CD4-positive, alpha-beta T cell treated with Interleukin-17A for 1 hour (primary cell): ENCODE measurements at regions not wholly inside any gene's neighbourhood (a gene's known extent, or its start where the extent isn't known, plus 50 kb on each side); places are given as distances from the start of the nearest gene placed in this dataset.
"Not testable (repeated sequence)": the region's sequence is repeated elsewhere in the genome, so short reads cannot be mapped to it uniquely, and the experiment has no call there.

Source experiments
- DNase-seq: peaks from one replicate; pipeline ENCODE4 v3.0.0-alpha.2; 2020

DNA sequence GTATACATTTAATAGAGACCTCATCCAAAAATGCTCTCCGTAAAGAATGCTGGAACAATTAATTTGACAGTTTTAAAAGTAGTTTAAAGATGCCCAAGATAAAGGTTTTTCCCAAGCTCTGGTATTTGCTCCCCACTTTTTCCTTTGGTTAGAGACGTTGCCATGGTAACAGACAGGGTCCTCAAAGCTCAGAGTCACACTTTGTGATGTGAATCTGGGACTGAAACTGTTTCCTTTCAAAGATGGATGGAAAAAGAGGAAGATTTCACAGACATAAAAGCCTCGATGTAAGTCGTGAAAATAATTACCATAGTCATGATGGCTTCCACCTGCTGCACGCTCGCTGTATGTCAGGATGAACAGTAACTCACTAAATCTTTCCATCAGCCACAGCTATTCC is 229.5 kb downstream of the MSX2 start:
- DNase-seq = no peak

DNA sequence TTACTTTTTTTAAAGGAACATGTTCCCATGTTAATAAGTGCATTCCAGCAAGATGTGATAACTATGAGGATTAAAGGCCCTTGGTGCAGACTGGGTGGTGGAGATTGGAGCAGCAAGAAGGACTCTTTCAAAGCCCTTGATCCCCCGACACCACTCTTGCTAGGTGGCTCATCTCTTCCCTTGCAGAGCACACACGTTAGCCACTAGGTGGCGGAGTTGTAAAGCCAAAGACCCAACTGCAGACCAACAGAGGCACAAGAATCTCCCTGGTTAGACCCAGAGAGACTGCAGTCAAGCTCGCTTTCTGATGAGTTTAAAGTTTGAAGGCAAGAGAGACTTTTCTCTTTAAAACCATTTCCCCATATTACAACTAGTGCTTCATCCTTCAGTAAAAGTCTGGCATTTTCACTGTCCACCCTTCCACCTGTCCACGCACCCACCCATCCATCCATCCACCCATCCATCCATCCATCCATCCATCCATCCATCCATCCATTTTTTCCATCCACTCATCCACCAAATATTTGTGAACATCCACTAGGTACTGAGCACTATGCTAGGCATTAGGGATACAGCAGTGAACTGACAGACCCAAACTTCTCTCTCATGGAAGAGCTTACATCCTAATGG is 226.9 kb downstream of the MSX2 start:
- DNase-seq = peak; percentile 63

DNA sequence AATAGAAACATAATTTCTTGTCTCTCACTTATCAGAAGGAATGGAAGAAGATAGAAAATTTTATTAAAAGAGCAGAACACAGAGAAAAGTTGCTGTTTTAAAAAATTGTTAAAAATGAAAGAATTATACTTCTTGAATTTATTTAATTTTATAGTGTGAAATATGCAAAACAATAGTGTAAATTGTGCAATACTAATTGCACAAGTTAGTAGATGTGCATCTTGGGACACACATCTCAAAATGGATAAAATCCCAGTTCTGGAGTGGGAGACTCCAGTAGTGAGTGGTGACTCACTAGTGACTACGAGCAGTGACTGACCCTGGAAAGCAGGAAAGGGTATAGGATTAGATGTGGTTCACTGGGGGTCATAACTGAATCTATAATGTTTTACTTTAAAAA is 223.2 kb downstream of the MSX2 start:
- no peak for DNase-seq

DNA sequence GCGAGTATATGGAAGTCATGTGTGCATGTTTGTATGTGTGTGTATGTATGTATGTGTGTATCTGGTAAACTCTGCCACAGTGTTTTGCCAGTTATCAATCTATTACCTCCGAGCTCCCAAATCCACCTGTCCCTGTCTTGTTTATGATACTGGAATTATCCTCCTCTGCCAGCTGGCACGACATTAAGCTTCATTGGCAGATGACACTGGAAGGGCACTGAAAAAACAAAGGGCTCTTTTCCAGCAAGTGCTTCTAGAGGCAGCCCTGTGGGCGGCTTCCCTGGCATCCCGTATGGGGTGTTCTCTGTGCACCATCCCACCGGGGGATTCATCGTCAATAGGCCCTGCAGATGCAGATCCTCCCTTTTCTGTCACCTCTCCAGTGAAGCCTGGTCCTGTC is 221.5 kb downstream of the MSX2 start:
- no peak for DNase-seq

DNA sequence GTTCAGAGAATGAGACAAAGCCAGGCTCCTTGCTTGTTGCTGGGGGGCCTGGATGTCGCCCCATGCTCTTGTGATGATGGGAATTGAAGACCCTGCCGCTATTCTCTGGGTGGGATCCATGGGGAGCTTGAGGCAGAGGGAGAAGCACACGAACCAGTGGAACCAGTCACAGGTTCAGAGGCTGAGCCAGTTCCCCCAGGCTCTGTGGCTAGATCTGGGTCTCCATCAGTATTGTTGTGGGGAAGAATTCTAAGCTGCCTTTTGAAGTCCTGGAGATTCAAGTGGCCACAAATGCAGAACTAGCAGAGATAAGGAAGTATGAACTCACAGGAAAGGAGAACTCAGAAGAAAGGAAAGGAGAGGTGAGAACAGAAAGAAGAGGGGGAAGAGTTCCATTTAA is 219.4 kb downstream of the MSX2 start:
- DNase-seq = no peak

DNA sequence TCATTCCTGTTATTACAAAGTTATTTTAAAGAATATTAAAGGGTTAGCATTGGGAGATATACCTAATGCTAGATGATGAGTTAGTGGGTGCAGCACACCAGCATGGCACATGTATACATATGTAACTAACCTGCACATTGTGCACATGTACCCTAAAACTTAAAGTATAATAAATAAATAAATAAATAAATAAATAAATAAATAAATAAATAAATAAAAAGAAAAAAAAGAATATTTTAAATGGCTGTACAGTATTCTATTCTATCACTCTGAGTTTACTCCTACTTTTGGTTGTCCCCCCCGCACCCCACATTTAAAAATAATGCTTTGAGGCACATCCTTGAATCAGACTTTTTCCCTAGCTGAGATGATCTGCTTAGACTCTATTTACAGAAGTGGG is 218.6 kb downstream of the MSX2 start:
- not testable (repeated sequence) for DNase-seq

DNA sequence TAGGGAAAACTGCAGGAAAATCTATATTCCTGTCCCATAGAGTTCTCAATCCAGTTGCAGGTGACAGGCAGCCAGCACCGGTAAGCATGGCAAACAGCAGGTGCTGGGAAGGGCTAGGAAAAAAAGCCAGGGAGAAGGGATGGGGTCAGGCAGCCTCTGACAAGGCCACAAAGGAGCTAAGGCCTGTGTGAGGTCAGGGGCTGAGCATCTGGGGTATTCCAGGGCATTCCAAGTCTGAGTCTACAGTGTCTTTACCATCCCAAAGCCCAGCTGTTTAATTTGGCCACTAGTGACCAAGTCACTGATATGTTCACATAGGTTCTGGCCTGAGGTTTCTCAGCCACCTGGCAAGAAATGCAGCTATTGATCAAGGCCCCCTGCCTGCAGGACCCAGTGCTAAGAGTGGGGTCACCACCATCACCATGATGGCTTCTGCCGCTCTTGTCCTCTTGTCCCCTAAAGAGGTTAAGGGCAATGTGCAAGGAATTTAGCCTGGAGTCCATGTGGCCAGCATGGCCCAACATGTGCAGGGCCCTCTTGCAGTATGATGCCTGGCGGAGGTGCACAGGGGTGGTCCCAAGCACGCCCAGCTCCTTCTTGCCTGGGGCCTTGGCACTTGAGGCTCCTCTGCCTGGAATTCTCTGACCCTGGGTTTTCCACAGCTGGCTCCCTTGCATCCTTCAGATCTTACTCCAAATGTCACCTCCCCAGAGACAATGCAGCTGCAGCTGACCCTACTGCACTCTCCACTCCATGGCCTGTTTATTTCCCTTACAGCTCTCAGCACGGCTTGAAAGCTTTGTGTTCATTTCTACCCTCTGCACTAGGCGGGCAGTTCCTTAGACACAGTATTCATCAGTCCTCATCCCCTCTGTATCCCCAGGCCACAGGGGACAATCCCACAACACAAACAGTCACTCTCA is 213.1 kb downstream of the MSX2 start:
- DNase-seq = no peak

DNA sequence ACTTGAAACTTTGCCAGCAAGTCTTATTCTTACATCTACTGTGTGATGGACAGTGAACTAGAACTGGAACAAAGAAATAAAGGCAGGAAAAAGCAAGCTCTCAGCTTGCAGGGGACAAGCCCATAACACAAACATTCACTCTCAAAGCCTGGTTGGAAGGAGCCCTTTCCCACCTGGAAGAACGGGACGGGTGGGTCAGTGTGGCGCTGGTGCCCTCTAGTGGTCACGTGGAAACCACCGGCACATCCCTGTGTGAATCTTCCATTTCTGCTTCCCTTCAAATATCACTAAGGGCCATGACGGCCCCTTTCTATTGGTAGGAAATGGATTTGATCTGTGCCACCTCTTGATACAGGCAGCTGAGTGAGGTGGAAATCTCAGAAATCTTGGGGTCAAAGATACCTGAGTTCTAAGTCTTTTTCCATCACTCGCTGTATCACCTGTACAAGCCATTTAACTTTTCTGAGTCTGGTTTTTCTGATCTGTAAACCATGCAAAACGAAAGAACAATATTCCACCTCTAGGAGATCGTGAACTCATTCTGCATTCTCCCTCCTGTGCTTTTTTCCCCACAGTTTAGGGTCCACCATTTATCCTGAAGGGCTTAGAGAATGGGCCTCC is 211.6 kb downstream of the MSX2 start:
- peak; percentile 10 for DNase-seq

DNA sequence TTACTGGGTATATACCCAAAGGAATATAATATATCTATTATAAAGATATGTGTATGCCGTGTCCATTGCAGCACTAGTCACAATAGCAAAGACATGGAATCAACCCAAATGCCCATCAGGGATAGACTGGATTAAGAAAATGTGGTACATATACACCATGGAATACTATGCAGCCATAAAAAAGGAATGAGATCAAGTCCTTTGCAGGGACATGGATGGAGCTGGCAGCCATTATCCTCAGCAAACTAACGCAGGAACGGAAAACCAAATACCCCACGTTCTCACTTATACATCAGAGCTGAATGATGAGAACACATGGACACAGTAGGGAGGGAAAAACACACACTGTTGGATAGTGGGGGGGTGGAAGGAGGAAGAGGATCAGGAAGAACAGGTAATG is 206.7 kb downstream of the MSX2 start:
- DNase-seq = not testable (repeated sequence)

DNA sequence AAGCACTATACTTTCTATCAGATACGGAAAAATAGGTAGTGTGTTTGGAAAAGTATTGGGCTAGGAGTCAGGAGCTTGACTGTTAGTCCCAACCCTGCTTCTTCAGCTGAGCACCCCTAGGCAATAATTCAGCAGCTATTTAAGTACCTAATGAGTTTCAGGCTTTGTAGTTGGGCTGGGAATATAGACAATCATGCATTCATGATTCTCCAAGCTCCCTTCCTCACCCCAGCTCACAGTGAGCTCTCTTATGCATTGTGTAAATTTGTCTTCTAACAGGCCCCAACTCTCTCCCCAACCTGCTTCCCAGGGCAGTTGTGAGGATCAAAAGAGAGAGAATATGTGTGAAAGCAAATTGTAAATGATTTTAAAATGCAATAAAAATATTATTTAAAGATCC is 201.2 kb downstream of the MSX2 start:
- no peak for DNase-seq

DNA sequence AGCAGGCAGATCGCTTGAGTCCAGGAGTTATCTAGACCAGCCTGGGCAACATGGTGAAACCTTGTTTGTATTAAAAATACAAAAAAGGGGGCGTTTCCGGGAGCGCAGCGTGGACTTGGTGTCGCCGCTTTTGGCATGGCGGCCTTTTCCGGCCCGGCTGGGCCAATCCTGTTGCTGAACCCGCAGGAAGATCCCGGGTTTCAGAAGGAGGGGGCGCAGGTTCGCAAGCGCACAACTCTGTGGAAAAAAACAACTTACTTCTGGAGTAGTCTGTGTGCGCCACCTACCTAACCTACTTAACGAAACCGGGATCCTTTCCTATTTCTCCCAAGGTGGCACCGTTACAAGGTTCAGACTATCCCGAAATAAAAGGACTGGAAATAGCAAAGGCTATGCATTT is 198.6 kb downstream of the MSX2 start:
- DNase-seq = no peak

DNA sequence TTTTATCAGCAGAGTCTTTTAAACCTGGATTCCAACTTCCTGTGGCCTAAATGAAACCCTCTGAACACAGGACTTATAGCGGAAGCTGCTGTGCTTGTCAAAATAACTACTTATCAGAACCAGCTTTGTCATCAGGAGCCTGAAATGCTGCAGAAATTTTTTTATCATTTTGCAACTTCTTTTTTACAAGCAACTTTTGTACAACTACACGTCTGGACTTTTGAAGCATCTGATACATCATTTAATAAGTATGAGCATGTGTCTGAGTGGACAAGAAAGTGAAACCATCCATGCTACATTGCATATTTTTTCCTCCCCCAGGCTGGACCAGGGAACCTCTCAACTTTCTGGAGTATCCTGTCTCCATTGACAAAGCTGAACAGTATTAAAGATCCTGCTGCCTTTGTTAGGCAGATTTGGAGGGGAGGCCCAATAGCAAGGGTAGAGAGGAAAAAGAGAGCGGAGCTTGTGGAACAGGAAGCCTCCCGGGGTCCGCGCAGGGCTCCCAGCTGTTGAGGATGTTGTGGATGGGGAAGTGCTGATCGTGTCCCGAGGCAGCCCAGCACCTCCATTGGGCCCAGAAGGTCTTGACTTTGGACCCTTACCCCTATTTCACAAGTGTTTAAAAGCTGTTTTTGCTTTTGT is 196.6 kb downstream of the MSX2 start:
- DNase-seq = no peak

DNA sequence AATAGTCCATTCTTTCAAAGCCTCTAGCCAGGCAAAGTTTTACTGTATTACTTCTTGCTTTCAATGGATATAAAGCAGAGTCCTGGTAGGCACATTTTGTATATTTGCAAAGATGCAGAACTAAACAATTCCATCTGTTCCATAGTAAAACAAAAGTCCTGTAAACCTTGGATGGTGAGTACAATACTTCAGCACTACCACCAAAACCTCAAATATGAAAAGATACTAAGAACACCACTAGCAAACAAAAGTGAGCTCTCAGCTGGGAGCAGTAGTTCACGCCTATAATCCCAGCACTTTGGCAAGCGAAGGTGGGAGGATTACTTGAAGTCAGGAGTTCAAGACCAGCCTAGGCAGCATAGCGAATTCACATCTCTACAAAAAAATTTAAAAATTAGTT is 195.0 kb downstream of the MSX2 start:
- no peak for DNase-seq

DNA sequence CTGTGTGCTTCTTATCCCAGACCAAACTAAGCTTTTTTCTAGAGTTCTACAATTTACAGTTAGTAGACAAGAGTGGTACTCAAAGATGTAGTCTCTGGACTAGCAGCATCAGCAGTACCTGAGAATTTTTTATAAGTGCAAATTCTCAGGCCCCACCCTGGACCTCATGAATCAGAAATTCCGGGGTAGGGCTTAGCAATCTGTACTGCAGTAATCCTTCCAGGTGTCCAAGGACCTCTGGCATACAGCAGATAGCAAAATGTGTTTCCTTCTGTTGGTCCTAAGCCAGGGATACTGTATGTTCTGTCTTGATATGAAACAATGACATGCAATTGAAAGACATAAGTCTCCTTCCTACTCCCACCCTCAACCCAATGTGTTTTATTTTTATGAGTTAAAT is 194.3 kb downstream of the MSX2 start:
- DNase-seq = no peak

DNA sequence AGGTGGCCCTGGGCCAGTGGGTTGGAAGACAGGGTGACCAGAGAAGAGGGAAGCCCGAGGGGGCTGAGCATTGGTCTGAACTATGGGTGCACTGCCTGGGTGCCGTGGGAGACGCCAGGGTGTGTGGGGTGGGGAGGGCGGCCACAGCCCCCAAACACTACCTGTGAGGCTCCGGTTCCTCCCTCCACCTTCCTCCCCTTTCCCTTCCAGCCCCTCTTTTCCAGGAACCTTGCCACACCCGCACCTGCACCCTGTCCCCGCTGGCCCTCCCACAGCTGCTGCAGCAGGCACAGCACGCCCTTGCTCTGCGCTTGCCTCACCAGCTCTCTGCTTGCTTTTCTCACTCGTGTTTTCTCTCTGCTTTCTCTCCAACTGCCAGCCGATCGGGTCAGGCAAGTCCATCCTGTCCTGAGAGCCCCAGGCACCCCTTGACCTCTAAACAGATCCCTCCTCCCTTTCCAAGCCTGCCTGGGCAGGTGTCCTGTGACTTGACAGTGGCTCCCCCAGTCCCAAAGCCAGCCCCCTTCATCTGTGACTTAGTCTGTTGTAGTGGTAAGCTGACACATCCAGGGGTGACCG is 193.7 kb downstream of the MSX2 start:
- DNase-seq = no peak

DNA sequence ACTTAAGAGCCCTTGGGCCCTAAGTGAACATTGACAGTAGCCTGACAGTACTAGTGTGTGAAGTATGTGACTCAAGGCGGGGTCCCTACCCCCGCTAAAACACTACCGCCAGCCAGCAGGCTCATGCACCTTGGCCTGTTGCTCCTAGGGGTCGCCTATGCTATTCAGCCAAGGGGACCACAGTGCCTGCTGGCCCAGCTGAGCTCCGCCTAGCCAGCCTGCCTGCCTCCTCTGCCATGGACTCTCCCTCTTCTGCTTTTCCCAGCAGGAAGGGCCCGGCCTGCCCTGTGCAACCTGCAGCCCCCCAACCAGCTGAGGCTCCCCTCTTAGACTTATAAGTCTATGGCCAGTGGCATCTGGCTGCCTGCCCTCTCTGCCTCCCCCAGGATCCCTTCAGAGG is 193.1 kb downstream of the MSX2 start:
- not testable (repeated sequence) for DNase-seq

DNA sequence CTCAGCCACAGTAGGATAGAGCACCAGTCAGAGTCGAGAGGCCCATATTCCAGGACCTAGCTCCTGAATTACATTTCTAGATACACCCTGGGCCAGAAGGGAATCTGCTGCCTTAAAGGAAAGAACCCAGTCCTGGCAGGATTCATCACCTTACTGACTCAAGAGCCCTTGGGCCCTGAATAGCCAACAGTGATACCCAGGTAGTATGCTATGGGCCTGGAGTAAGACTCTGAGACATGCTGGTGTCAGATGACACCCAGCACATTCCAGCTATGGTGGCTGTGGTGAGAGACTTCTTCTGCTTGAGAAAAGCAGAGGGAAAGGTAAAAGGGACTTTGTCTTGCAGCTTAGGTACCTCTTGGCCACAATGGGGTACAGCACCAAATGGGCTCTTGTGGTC is 192.5 kb downstream of the MSX2 start:
- not testable (repeated sequence) for DNase-seq

DNA sequence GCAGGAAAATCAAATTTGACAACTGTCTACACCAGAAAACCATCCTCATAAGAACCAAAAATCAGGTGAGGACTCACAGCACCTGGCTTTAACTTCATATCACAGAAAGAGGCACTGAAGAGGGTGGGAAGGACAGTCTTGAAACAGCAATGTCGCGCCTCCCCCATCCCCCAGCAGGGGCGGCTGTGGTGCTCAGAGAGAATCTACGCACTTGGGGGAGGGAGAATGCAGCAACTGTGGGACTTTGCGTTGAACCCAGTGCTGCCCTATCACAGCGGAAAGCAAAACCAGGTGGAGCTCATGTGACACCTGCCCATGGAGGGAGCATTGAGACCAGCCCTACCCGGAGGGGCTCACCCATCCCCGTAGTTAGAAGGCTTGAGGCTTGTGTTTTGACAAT is 191.8 kb downstream of the MSX2 start:
- no peak for DNase-seq

DNA sequence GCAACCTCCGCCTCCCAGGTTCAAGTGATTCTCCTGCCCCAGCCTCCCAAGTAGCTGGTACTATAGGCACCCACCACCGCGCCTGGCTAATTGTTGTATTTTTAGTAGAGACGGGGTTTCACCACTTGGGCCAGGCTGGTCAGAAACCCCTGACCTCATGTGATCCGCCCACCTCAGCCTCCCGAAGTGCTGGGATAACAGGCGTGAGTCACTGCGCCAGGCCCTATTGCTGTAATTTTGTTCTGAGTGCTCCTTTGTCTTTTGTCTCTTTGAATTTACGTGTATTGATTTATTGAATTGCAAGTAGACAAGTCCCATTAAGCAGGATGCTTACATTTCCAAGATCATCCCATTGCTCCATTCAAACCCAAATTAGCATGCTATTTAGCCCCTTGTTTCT is 186.7 kb downstream of the MSX2 start:
- no peak for DNase-seq

DNA sequence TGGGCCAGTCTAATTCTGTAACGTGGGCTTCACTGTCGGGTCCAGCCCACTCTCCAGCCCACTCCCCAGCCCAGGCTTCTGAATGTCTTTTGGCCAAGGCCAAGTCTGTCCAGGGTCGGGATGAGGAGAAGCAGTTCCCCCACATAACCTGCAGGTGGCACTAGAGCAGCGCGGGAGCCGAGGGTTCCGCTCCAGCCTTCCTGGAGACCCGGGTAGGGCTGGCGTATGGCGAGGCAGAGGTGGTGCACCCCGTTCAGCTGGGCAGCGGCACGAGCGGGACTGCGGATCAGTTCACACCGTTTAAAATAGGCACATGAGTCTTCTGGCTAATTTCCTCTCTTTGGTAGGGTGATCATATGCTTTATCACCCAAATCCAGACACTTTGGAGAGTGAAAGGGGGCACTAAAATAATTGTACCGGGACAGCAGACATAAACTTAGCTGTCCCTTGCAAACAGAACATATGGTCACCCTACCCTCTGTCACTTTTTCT is 185.9 kb downstream of the MSX2 start:
- DNase-seq = peak; percentile 29

DNA sequence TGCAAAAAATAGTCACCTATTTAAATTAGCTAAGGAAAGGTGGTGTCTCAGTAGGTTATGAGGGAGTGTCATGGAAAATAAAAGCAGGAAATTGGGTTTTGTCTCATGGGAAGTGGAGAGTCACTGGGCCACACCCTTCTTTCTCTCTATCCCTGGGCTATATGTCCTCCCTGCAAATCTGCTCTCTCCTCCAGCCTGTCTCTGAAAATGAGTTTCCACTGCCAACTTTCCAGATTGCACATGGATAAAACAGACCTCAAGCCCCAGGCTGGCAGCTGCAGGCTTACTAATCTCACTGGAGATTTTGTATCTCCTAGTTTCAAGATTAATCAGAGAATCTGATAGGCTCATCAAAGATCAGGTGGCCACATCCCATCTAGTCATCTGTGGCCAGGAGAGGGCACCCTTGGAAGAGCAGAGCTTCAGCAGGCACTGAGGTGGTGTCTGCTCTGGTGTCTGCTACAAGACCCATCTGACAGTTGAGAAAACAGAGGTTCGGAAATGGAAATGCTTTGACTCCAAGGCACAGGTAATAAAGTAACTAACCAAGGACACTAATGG is 178.9 kb downstream of the MSX2 start:
- DNase-seq = no peak

DNA sequence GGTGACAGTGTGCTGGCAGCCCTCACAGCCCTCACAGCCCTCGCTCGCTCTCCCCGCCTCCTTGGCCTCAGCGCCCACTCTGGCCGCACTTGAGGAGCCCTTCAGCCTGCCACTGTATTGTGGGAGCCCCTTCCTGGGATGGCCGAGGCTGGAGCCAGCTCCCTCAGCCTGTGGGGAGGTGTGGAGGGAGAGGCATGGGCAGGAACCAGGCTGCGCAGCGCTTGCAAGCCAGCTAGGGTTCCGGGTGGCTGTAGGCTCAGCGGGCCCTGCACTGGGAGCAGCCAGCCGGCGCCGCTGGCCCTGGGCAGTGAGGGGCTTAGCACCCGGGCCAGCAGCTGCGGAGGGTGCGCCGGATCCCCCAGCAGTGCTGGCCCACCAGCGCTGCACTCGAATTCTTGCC is 177.0 kb downstream of the MSX2 start:
- DNase-seq = no peak
